ENCODE measurements at regions not wholly inside any gene's neighbourhood (a gene's known extent, or its start where the extent isn't known, plus 50 kb on each side); places are given as distances from the start of the nearest gene placed in this dataset.
"Not testable (repeated sequence)": the region's sequence is repeated elsewhere in the genome, so short reads cannot be mapped to it uniquely, and the experiment has no call there.

DNA sequence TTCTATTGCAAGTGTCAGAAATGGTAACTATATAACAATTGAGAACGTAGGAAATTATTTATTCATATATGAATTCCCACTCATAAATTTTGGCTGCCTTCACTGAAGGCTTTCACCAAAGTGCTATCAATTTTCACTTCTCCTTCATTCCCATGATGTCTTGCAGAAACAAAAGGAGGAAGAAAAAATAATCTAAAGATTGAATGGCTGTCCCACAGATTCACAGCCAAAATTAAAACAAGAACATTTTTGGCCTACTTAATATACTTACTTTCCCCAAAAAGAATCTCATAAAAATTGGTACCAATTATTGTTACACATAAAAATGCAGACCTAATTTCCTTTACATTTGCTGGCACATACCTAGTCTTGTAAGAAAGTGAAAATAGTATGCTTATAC is 616.1 kb downstream of the CD109 start:
- DNase-seq, result no peak

DNA sequence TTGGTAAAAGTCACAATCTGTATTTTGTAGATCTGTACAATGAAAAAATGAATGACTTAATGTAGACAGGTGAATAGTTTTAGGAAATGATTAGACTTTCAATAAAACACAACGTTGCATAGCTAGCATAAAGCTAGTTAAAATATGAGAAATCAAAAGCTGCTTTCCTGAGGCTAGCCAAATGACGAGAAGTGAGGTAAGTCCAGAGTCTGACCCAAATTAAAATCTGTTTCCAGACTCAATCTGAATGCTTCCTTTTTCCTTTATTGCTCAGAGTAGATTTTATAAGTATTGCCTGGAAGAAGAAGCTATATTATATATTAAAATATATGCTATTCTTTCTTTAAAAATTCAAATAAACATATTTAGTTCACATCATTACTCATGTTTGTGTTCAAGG is 615.4 kb downstream of the CD109 start:
- no peak for DNase-seq

DNA sequence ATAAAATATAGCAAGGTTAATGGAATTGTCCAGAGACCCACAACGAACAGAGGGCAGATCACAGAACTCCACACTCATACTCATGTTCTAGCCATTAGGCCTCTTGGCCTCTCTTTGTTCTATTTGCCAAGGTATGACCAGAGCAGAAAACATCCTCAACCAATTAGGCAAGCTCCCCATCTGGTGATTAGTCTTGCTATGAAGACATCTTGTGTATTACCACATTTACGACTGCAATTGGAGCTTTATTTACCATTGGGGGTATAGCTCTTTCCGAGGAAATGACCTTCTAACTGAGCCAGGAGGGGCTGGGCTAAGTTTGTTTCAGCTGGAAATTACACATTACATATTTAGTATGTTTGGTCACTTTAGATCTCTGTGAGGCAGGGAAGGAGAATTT is 593.9 kb downstream of the CD109 start:
- no peak for DNase-seq

DNA sequence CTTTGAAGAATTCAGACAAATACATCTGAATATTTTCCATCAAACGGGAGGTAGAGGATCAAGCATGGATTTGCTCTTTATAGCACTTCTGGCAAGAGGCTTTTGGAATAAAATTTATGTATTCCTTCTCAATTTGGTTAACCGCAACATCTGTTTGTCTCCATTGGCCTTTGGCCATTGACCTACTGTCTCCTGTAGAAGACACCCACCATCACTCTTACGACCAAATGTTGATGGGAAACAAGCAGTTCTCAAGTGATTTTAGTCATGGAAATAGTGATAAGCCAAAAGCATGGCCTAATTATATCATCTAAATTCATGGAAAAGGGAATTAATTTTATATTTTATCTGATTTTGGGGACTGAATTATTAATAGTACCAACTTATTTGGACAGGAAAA is 591.9 kb downstream of the CD109 start:
- DNase-seq, result no peak

DNA sequence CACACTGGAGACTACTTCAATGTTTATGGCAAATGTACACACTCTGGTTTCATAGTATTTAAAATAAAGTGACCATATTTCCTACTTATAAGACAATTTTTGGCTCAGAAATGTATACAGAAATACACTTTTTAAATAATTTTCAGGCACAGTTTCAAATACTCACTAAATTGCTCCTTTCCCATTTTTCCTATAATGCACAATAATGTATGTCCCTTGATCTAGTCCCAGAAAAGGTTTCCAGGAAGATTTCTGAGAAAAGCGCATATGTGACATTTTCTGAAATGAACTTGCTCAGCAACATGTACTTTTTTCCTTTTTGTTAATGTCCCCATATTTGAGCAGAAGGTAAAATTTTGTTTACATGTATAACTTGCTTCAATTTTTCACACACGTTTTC is 591.4 kb downstream of the CD109 start:
- DNase-seq, result no peak

DNA sequence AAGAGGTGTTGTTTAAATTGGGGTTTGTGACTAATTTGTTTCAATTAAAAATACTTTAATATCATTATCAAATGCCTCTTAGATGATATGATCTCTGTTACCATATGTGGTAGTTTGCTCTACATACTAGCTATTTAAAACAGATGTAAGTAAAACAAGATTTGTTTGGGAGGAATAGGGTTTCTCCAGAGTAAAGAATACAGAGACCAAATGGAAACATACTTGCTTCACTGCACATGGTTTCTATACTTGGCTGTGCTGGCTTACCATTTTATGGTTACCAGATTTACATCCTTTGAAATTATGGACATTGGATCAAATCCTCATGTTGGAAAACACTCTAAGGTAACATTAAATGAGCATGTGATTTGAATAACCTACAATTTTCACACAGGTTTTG is 588.3 kb downstream of the CD109 start:
- DNase-seq, result no peak

DNA sequence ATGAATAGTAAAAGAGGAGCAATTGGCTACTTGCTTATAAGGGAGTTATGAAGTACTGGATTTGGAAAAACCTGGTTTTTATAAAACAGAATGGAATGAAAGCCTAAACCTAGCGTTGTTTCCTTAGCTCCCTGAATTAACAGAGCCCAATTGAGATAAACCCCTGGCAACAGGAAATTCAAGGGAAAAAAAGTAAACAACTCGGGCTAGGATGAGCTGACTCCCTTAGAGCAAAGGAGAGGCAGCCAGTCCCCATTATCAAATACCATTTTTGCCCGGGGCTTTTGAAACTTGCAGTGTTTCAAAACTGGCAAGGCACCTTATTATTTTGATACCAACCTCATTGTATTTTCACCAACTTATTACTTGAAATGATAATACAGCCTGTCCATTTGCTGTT is 587.5 kb downstream of the CD109 start:
- no peak for DNase-seq

DNA sequence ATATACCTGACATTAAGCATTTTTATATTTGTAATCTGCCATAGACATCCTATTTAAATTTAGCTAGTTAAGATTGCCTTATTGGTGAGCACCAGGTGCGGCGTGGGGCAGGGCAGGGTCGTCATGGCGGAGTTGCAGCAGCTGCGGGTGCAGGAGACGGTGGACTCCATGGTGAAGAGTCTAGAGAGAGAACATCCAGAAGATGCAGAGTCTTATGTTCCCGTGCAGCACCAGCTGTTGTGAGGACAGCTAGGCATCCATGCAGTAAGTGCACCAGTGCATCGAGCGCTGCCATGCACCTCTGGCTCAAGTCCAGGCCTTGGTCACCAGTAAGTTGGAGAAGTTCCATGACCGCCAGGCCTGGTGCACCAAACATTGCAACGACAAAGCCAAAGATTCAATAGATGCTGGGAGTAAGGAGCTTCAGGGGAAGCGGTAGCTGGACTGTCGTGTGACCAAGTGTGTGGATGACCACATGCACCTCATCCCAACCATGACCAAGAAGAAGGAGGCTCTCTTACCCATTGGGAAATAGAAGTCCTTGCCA is 586.2 kb downstream of the CD109 start:
- peak in 2 of 56 donors; percentile 0 for DNase-seq

DNA sequence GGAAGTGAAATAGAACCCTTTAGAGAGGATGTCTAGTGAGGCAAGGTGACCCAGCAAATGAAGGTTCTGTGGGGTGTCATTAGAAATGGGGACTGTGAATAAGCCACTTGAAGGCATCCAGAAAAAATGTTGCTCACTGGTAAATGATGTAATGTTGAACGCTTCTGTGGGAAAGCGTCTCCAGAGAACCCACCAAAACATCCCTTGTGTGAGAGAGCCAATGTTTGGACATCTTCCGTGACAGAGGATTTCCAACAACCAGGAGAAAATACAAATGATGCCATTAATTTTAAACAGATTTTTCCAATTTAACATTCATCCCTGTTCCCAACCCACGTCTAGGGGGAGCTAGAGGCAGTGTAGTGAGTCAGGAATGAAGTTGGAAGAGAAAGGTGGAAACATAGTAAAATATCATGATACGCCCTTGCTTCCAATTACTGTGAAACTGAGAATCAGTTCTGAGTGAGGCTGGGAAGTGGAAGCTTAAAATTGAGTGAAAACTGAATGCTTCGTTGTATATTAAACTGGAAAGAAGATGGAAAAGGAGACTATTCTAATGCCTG is 584.2 kb downstream of the CD109 start:
- DNase-seq, result no peak

DNA sequence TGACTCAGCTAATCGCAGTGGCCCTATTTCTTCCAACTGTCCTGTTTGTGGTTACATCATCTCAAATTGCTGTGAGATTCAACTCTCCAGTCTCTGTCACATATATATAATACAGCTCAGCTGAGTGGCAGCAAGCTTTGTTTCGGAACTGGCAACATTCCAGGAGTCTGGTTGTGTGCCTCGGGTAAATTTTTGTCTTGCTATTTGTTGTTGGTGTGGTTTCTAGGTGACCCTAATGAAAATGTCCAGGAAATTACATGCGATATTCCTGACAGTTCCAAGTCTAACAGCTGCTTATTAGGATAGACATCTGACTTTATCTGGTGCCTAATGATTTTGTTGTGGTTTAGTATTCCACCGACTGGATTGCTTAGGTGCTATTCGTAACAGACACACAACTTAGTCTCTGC is 581.8 kb downstream of the CD109 start:
- DNase-seq, result peak in 2 of 56 donors; percentile 0 to 20

DNA sequence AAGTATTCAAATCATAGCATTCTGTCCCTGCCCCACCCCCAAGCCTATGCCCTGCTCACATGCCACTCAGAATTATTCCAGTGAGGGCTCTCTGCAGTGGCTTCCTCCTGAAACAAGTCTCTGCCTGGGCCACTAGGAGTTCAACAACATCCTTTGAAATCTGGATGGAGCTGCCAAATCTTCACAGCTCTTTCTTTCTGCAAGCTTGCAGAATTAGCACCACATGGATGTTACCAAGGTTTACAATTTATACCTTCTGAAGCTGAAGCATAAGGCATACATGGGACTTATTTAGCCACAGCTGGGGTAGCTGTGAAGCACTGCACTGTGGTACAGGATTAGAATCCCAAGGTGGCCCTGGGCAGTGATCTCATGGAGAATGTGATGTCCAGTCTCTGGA is 577.5 kb downstream of the CD109 start:
- no peak for DNase-seq

DNA sequence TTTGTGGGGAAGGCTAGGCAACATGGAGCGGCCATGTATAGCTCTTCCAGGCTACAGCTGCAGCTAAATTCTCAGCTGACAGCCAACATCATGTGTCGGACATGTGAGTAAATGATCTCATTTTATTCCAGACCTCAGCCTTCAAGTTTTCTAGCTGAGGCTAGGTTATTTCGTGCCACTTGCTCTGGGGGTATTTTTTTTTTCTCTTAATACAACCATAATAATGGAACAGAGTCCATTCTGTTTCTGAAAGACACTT is 573.5 kb downstream of the CD109 start:
- no peak for DNase-seq

DNA sequence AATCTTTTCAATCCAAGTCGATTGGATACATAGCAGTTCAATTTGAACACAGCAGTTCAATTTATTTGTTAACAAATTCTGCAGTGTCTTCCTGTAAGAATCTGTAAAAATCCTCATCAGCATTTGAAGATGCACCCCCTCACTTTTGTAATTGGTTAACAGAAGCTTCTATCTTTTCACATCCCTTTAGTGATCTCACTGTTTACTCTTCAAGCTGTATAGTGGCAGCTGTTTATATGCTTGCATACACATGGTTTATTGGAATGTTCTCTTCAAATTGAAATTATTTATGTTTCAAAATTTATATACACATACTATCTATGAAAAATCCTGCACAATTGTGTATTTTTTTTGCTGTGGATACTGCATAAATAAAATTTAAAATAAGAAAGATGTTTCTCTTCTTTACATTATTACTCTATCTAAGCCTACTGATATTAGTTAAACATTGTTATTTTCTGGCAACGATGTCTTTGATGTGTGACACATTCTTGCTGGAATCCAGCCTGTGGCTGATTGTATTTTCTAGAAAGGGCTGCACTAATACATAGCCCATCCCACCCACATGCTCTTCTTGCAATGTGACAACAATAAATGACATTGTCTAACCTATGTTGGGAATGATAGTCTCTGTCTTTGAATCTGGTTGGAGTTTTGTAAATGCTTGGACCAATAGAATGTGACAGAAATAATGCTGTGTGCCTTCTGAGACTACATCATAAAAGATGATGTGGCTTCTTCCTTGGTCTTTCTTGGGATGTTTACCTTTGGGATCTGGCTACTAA is 573.0 kb downstream of the CD109 start:
- DNase-seq, result no peak

DNA sequence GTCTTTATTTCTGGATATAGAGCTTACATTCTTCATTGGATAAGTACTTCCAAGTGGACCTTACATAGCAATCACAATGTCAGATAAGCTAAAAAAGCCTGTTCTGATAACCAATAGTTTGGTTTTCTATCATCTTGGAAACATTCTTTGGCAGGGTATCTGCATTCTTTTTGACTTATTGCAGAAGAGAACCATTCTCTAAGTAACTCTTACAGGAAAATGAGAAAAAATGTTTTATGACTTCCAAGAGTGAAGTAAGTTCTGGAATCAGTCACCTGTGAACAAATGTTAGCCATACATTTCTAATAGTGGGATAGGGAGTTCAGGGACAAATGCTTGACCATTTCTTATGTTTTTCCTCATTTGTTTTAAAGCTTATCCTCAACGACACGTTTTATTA is 564.0 kb downstream of the CD109 start:
- DNase-seq, result no peak

DNA sequence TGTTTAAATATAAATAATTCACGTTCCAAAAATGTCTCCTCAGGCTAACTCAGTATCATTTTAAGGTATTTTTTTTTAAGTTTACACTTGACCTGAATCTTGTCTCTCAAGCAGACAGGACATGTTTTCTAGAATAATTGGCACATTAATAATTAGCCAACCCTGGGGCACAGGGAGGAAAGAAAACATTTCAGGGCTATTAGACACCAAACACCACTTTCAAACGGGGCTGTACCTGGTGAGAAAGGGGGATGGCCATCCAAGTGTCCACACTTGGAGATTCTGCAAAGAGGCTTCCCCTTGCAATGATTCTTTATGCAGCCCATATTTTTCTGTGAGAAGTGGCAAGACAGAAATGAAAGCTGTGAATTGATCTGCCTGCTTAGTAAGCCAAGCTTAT is 560.8 kb downstream of the CD109 start:
- no peak for DNase-seq

DNA sequence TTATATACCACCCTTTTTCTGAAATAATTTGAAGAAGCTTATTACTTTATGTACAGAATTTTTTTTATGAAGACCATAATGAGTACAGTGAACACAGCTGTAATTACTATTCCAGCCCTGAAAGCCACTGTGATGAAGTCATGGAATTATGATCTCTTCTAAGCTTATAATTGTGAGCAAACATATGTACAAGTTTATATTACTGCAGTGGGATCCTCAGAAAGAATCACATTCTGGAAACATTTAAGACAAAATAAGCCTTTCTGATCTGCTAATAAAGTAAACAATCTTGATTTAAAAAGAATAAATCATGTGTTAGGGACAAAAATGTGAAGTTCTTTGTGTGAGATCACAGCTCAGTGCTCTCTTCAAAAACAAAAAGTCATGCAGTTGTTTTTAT is 560.4 kb downstream of the CD109 start:
- DNase-seq, result no peak

DNA sequence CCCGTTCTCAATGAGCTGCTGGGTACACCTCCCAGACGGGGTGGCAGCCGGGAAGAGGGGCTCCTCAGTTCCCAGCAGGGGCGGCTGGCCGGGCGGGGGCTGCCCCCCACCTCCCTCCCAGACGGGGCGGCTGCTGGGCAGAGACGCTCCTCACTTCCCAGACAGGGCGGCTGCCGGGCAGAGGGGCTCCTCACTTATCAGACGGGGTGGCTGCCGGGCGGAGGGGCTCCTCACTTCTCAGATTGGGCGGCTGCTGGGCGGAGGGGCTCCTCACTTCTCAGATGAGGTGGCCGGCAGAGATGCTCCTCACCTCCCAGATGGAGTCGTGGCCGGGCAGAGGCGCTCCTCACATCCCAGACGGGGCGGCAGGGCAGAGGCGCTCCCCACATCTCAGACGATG is 559.0 kb downstream of the CD109 start:
- DNase-seq, result not testable (repeated sequence)

DNA sequence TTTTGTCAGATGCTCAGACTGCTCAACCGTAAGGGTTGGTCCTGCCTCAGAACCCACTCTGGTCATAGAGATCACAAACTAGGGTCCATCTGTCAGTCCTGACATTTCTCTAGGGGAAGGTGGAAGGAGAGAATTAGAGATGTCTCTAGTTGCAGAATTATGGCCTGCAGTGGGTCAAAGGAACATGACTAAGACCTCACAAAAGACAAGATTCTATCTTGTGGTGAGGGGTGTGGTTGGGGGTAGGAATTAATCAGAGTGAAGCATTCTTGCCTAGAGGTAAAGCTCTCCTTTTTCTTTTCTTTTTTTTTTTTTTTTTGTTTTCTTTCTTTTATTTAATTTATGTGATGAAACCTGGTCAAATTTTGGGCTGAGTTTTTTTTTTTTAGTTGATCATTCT is 558.1 kb downstream of the CD109 start:
- not testable (repeated sequence) for DNase-seq

DNA sequence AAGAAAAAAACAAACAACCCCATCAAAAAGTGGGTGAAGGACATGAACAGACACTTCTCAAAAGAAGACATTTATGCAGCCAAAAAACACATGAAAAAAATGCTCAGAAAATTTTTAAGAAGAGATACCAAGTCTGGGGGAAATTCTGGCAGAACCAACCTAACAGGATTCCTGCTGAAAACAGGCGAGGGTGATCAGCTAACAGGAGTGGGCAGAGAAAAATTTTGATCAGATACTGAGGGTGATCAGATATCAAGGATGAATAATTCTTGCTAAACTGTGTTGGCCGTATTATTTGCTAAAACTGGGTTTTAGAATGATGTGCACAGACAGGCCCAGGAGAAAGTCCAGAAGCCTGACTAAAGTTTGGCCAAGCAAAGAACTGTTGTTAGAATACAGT is 557.3 kb downstream of the CD109 start:
- no peak for DNase-seq

DNA sequence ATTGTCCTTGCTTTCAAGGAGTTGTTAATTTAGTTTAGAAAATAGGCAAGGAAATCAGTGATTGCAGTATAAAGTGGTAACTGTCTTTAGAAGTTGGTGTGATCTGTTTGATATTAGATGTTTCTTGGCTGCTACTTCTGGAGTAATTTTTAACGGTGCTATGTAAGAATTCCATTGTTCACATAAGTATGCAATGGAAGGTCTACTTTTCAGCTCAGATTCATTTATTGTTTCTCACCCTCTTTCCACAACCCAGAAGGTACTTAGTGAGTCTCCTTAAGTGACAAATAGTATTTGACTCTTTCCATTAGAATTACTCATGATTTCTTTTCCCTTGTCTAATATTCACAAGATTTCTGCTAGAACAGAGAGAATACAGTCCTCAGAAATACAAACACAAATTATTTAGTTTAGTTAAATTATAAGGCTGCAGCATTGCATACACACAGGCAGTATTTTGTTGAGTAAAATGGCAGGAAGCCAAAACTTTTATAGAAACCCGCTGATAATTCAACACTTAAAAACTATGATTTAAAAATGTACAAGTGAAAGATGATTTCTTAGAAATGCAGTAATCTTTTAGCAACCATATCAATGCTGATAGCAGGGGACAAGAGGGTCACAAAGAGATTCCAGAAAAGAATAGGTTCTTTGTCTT is 554.3 kb downstream of the CD109 start:
- no peak for DNase-seq

DNA sequence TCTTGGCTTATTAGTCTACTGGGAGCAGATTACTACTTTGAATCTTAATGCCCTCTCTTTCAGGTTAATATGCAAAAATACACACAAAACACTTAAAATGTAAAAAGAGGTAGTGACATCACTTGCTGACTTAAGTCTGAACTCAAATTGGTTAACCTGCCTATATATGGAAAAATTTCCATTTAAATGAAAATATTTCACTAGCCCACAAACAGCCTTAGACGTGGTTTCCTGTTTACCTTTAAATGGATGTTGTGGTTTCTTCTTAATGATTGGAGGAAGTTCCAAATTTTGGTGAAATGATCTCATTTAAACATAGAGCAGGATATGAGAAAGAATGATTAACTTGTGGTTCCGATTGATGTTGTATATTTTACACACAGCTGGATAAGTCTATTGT is 553.7 kb downstream of the CD109 start:
- DNase-seq, result no peak

DNA sequence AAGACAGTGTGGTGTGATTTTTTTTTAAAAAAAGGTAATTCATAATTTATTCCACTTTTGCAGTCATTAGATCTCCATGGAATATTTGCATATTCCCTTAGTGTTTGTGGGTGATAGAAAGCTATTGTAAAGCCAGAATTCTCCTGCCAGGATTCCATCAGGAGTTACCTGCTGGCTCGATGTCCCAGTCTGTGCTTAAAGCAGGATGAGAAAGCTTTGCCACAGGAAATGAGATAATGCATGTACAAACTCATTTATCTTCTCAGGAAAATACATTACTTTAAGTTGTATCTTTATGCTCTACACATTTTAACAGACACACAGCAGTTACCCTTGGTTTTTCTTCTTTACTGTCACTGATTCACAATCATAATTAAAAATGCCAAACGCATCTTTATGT is 553.0 kb downstream of the CD109 start:
- no peak for DNase-seq

DNA sequence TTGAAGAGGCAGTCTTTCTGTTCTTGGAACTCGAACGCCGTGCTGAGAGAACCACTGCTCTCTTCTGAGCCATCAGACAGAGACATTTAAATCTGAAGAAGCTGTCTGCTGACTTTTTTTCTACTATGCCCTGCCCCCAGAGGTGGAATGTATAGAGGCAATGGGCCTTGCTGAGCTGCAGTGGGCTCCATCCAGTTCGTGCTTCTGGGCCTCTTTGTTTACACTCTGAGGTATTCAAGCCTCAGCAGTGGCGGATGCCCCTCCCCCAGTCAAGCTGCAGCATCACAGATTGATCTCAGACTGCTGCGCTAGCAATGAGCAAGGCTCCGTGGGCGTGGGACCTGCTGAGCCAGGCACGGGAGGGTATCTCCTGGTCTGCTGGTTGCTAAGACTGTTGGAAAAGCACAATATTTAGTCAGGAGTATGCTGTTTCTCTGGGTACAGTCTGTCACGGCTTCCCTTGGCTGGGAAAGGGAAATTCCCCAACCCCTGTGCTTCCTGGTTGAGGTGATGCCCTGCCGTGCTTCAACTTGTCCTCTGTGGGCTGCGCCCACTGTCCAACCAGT is 526.8 kb downstream of the CD109 start:
- DNase-seq, result no peak
